ENCODE measurements at regions not wholly inside any gene's neighbourhood (a gene's known extent, or its start where the extent isn't known, plus 50 kb on each side); places are given as distances from the start of the nearest gene placed in this dataset.

- no peak for TF ChIP-seq CTCF (IDR thresholded peaks at IDR 0.05)
- H3K27me3 ChIP-seq (ENCODE audit: insufficient read depth in 3 of 3, low read length in 2 of 3) = no peaks in the 10 kb centered on the region
- H3K27ac ChIP-seq = no peak overlapping the region
- DNase-seq = no peak
- H3K9me3 ChIP-seq = no peaks in the 10 kb centered on the region
- H3K4me3 ChIP-seq = no peak overlapping the region
- 67 to 77% (median 74%) methylated on average over 3 of the region's 3 CpGs for WGBS, 3 donors
- ATAC-seq = no peak
- no peaks in the 10 kb centered on the region for H3K4me1 ChIP-seq
- H3K36me3 ChIP-seq (ENCODE audit: insufficient read depth in 1 of 2, low read depth in 1 of 2) = no peaks in the 10 kb centered on the region
- intact Hi-C loops (cut with DNase I) = no loop called here
These were observed 241.5 kb upstream of the COX7C start for GRCh38 chr5:86376214-86376613.

GRCh38 chr5:86403190-86403589 is 214.6 kb upstream of the COX7C start:
- H3K36me3 ChIP-seq (ENCODE audit: insufficient read depth in 1 of 2, low read depth in 1 of 2) = no peaks in the 10 kb centered on the region
- no peaks in the 10 kb centered on the region for H3K9me3 ChIP-seq
- H3K27ac ChIP-seq = no peak overlapping the region
- H3K4me1 ChIP-seq = no peaks in the 10 kb centered on the region
- no peak overlapping the region for H3K4me3 ChIP-seq
- 69 to 71% (median 70%) methylated on average over 2 of the region's 2 CpGs for WGBS, 3 donors
- DNase-seq (no peak), ATAC-seq (no peak)
- intact Hi-C loops (cut with DNase I) = no loop called here
- H3K27me3 ChIP-seq (ENCODE audit: insufficient read depth in 3 of 3, low read length in 2 of 3) = no peaks in the 10 kb centered on the region
- TF ChIP-seq CTCF (IDR thresholded peaks at IDR 0.05) = no peak

DNA sequence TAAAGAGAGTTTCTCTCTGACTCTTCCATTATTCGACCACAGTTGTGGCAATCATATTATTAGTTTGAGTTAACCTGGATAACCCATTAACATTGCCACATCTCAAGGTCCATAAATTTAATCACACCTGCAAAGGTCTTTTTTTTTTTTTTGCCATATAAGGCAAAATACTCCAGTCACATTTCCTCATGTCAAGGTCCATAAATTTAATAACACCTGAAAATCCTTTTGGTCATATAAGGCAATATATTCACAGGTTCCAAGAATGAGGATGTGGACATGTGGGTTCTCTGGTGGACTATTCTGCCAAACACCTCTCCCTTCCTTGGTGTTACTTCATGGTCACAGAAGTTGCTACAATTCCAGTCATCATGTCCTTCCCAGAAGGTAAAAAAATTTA is 213.5 kb upstream of the COX7C start:
- TF ChIP-seq CTCF (IDR thresholded peaks at IDR 0.05) = no peak
- ATAC-seq = no peak
- 59 to 70% (median 67%) methylated on average over 1 of the region's 1 CpG for WGBS, 3 donors
- H3K4me3 ChIP-seq = no peak overlapping the region
- H3K9me3 ChIP-seq = no peaks in the 10 kb centered on the region
- no peaks in the 10 kb centered on the region for H3K4me1 ChIP-seq
- DNase-seq = no peak
- intact Hi-C loops (cut with DNase I) = no loop called here
- H3K27ac ChIP-seq = no peak overlapping the region
- H3K27me3 ChIP-seq (ENCODE audit: insufficient read depth in 3 of 3, low read length in 2 of 3) = no peaks in the 10 kb centered on the region
- no peaks in the 10 kb centered on the region for H3K36me3 ChIP-seq (ENCODE audit: insufficient read depth in 1 of 2, low read depth in 1 of 2)

DNA sequence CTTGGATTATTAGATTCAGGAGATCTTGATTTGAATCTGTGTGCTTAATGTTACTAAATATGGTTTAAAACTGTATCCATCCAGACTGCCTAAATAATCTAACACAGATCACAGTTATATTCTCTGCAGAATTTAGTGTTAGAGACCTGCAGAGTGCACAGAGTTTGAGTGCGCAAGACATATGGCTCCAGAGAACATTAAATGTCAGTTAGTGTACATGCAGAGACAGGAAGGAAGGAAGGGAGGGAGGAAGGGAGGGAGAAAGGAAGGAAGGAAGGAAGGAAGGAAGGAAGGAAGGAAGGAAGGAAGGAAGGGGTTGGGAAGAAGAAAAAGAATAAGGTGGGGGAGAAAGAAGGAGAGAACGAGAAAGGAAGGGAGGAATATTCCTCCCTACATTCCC is 210.0 kb upstream of the COX7C start:
- Histone ChIP-seq H3K4me3 (no peak overlapping the region), H3K4me1 (no peaks in the 10 kb centered on the region), H3K27me3 (ENCODE audit: insufficient read depth in 3 of 3, low read length in 2 of 3) (no peaks in the 10 kb centered on the region), H3K9me3 (no peaks in the 10 kb centered on the region), H3K36me3 (ENCODE audit: insufficient read depth in 1 of 2, low read depth in 1 of 2) (no peaks in the 10 kb centered on the region), H3K27ac (no peak overlapping the region)
- DNase-seq (no peak), ATAC-seq (no peak)
- intact Hi-C loops (cut with DNase I) = no loop called here
- TF ChIP-seq CTCF (IDR thresholded peaks at IDR 0.05) = no peak
- WGBS, 3 donors = 81 to 90% (median 90%) methylated on average over 2 of the region's 2 CpGs

DNA sequence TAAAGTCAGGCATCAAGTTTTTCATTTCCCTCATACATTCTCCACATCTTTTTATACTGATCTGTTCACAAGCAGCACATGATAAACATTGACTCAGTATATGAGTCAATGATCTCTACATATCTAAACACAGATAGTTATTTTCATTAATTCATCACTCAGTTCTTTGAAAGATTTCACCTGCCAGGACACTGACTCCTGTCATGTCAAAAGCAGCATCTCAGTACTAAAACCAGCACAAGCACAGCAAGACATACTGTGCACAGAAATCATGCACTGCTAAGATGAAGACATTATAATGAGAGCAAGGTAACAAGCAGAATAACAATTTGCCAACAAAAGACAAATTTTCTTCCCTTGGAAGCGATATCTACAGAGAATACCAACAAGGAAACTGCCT is 206.1 kb upstream of the COX7C start:
- no peak for ATAC-seq
- Histone ChIP-seq H3K36me3 (ENCODE audit: insufficient read depth in 1 of 2, low read depth in 1 of 2) (no peaks in the 10 kb centered on the region), H3K9me3 (no peaks in the 10 kb centered on the region), H3K4me1 (no peaks in the 10 kb centered on the region), H3K27me3 (ENCODE audit: insufficient read depth in 3 of 3, low read length in 2 of 3) (no peaks in the 10 kb centered on the region), H3K4me3 (no peak overlapping the region), H3K27ac (no peak overlapping the region)
- intact Hi-C loops (cut with DNase I) = no loop called here
- WGBS, 3 donors = 93 to 94% (median 94%) methylated on average over 1 of the region's 1 CpG
- TF ChIP-seq CTCF (IDR thresholded peaks at IDR 0.05) = no peak
- DNase-seq = no peak

All from psoas muscle (tissue), 7 donors.